GM12874 (cell line): ENCODE measurements at regions not wholly inside any gene's neighbourhood (a gene's known extent, or its start where the extent isn't known, plus 50 kb on each side); places are given as distances from the start of the nearest gene placed in this dataset.

Experiments used
- CTCF ChIP-seq: IDR thresholded peaks from 2 replicates; pipeline ENCODE4 v1.5.1; 2011; ENCODE audit warnings: low read depth, mild to moderate bottlenecking, control low read depth, low read length, moderate library complexity; ENCODE audit not compliant: insufficient read depth

GRCh38 chr20:6298049-6298448 lies 175.2 kb upstream of the FERMT1 start:
- no peak for TF ChIP-seq CTCF

- TF ChIP-seq CTCF, result no peak
Measured at GRCh38 chr20:6295867-6296256, 173.0 kb upstream of the FERMT1 start.

GRCh38 chr20:6295127-6295866 lies 172.5 kb upstream of the FERMT1 start:
- no peak for TF ChIP-seq CTCF

GRCh38 chr20:6287471-6287870 lies 164.6 kb upstream of the FERMT1 start:
- no peak for TF ChIP-seq CTCF

- TF ChIP-seq CTCF, result no peak
Measured at GRCh38 chr20:6282642-6283041, 159.8 kb upstream of the FERMT1 start.

- no peak for TF ChIP-seq CTCF
Measured at GRCh38 chr20:6277661-6278240, 154.9 kb upstream of the FERMT1 start.

- TF ChIP-seq CTCF, result no peak
Measured at GRCh38 chr20:6269168-6269873, 146.5 kb upstream of the FERMT1 start.
